ENCODE measurements at regions not wholly inside any gene's neighbourhood (a gene's known extent, or its start where the extent isn't known, plus 50 kb on each side); places are given as distances from the start of the nearest gene placed in this dataset.

- TF ChIP-seq EZH2phosphoT487 (IDR thresholded peaks at IDR 0.05; ENCODE audit: low read length) (no peak), EZH2 (optimal IDR thresholded peaks at IDR 0.05; ENCODE audit: low read depth, low read length) (no peak)
Observed at GRCh38 chr1:232507571-232507970, 122.4 kb downstream of the SIPA1L2 start.
